Esophagus squamous epithelium (tissue), 5 donors: ENCODE measurements at regions not wholly inside any gene's neighbourhood (a gene's known extent, or its start where the extent isn't known, plus 50 kb on each side); places are given as distances from the start of the nearest gene placed in this dataset.

Experiments used
- DNase-seq: peaks from one replicate; lab custom pipeline; 2025; lab: John Stamatoyannopoulos, UW
- H3K27ac ChIP-seq, 4 donors: fragments of 200-600 bp; sonication (generic); one replicate each; pipeline ENCODE4 v1.5.1; 2016 to 2019; ENCODE audit warnings: mild to moderate bottlenecking in 1 of 4
- H3K27me3 ChIP-seq, 4 donors: fragments of 200-600 bp; sonication (generic); 1 replicate in 3 of 4; 2 replicates in 1 of 4; pipeline versions ENCODE4 v1.5.1 to v1.6.0; 2017 to 2021; ENCODE audit warnings: antibody characterized with exemption in 1 of 4
- H3K36me3 ChIP-seq, 3 donors: fragments of 200-600 bp; sonication (generic); one replicate each; pipeline ENCODE4 v1.5.1; 2016 to 2019
- H3K4me1 ChIP-seq, 3 donors: fragments of 200-600 bp; sonication (generic); one replicate each; pipeline ENCODE4 v1.5.1; 2017 to 2019
- H3K4me3 ChIP-seq, 4 donors: fragments of 200-600 bp; sonication (generic); 1 replicate in 3 of 4; 2 replicates in 1 of 4; pipeline ENCODE4 v1.5.1; 2016 to 2019; ENCODE audit warnings: mild to moderate bottlenecking in 2 of 4, moderate library complexity in 1 of 4
- H3K9me3 ChIP-seq, 3 donors: fragments of 200-600 bp; sonication (generic); one replicate each; pipeline ENCODE4 v1.5.1; 2016 to 2019
- CTCF ChIP-seq, 6 experiments: fragments of 450-650 bp in 4 of 6; fragments of 200-600 bp in 2 of 6; sonication (generic) in 2 of 6; IDR thresholded peaks; one replicate each; pipeline ENCODE4 v1.5.1; 2016 to 2019; ENCODE audit warnings: antibody characterized with exemption in 6 of 6, mild to moderate bottlenecking in 4 of 6, moderate library complexity in 4 of 6
- POLR2A ChIP-seq, 4 donors: fragments of 450-650 bp; IDR thresholded peaks; one replicate each; pipeline ENCODE4 v1.6.1; 2017; ENCODE audit warnings: antibody characterized with exemption in 4 of 4, mild to moderate bottlenecking in 4 of 4, moderate library complexity in 3 of 4
- WGBS, 2 donors: methylation state at CpG; one replicate each; pipeline ENCODE4 v1.1.5; 2018; 5-methylcytosine and 5-hydroxymethylcytosine counted together
- intact Hi-C: fragments of 100-400 bp; cut with DNase I; formaldehyde crosslinking; loops from one replicate; pipeline ENCODE4 v1.15.0; 2022
- donor health status: DM: yes; HTN: yes; CAD: no.

GRCh38 chr3:56885453-56885852, 83.7 kb upstream of the ARHGEF3 start:
- H3K36me3 ChIP-seq: peaks cover 0 to 11% (median 0%) of the 10 kb centered on the region in 3 donors

GRCh38 chr3:56884387-56884786, 82.6 kb upstream of the ARHGEF3 start:
- DNase-seq: no peak
- H3K9me3 ChIP-seq: no peaks in the 10 kb centered on the region
- H3K27me3 ChIP-seq: no peaks in the 10 kb centered on the region
- H3K36me3 ChIP-seq: peaks cover 0 to 11% (median 0%) of the 10 kb centered on the region in 3 donors
- TF ChIP-seq CTCF (IDR thresholded peaks at IDR 0.05) (no peak), POLR2A (IDR thresholded peaks at IDR 0.05) (no peak)
- intact Hi-C loops: no loop called here
- H3K27ac ChIP-seq: peak overlapping the region in 1 of 4 donors; percentile 21
- no peak overlapping the region for H3K4me3 ChIP-seq
- H3K4me1 ChIP-seq: peaks cover 11 to 61% (median 35%) of the 10 kb centered on the region in 3 donors
- WGBS, 2 donors: 36 to 43% methylated on average over 7 of the region's 7 CpGs

More at GRCh38 chr3:56885453-56885852, 83.7 kb upstream of the ARHGEF3 start:
- no peak for DNase-seq
- H3K27ac ChIP-seq: no peak overlapping the region
- TF ChIP-seq POLR2A (IDR thresholded peaks at IDR 0.05): no peak
- no peak for TF ChIP-seq CTCF (IDR thresholded peaks at IDR 0.05)
- H3K4me3 ChIP-seq: no peak overlapping the region
- H3K4me1 ChIP-seq: peaks cover 14 to 67% (median 43%) of the 10 kb centered on the region in 3 donors
- no peaks in the 10 kb centered on the region for H3K9me3 ChIP-seq
- no peaks in the 10 kb centered on the region for H3K27me3 ChIP-seq
- intact Hi-C loops: no loop called here

GRCh38 chr3:56883828-56884227, 82.1 kb upstream of the ARHGEF3 start:
- no peaks in the 10 kb centered on the region for H3K9me3 ChIP-seq
- TF ChIP-seq POLR2A (IDR thresholded peaks at IDR 0.05): no peak
- TF ChIP-seq CTCF (IDR thresholded peaks at IDR 0.05): no peak
- H3K27me3 ChIP-seq: no peaks in the 10 kb centered on the region
- H3K36me3 ChIP-seq: peaks cover 0 to 11% (median 0%) of the 10 kb centered on the region in 3 donors
- H3K4me1 ChIP-seq: peaks cover 8 to 59% (median 31%) of the 10 kb centered on the region in 3 donors
- DNase-seq: no peak
- peak overlapping the region in 1 of 4 donors; percentile 21 for H3K27ac ChIP-seq
- no peak overlapping the region for H3K4me3 ChIP-seq
- intact Hi-C loops: no loop called here

GRCh38 chr3:56882896-56883295, 81.1 kb upstream of the ARHGEF3 start:
- no peak for TF ChIP-seq POLR2A (IDR thresholded peaks at IDR 0.05)
- DNase-seq: no peak
- no peak overlapping the region for H3K27ac ChIP-seq
- H3K27me3 ChIP-seq: no peaks in the 10 kb centered on the region
- H3K9me3 ChIP-seq: no peaks in the 10 kb centered on the region
- peaks cover 6 to 50% (median 22%) of the 10 kb centered on the region in 3 donors for H3K4me1 ChIP-seq
- no peak overlapping the region for H3K4me3 ChIP-seq
- intact Hi-C loops: no loop called here
- peaks cover 0 to 11% (median 0%) of the 10 kb centered on the region in 3 donors for H3K36me3 ChIP-seq

- intact Hi-C loops: no loop called here
- no peaks in the 10 kb centered on the region for H3K9me3 ChIP-seq
- peaks cover 0 to 40% (median 12%) of the 10 kb centered on the region in 3 donors for H3K4me1 ChIP-seq
- H3K27ac ChIP-seq: no peak overlapping the region
- TF ChIP-seq POLR2A (IDR thresholded peaks at IDR 0.05) (no peak), CTCF (IDR thresholded peaks at IDR 0.05) (no peak)
- no peak overlapping the region for H3K4me3 ChIP-seq
- 80 to 88% methylated on average over 1 to 2 of the region's 2 CpGs for WGBS, 2 donors
- H3K36me3 ChIP-seq: peaks cover 0 to 11% (median 0%) of the 10 kb centered on the region in 3 donors
- DNase-seq: no peak
- no peaks in the 10 kb centered on the region for H3K27me3 ChIP-seq
These were observed 80.1 kb upstream of the ARHGEF3 start for GRCh38 chr3:56881841-56882240.
